ENCODE measurements at regions not wholly inside any gene's neighbourhood (a gene's known extent, or its start where the extent isn't known, plus 50 kb on each side); places are given as distances from the start of the nearest gene placed in this dataset.

DNA sequence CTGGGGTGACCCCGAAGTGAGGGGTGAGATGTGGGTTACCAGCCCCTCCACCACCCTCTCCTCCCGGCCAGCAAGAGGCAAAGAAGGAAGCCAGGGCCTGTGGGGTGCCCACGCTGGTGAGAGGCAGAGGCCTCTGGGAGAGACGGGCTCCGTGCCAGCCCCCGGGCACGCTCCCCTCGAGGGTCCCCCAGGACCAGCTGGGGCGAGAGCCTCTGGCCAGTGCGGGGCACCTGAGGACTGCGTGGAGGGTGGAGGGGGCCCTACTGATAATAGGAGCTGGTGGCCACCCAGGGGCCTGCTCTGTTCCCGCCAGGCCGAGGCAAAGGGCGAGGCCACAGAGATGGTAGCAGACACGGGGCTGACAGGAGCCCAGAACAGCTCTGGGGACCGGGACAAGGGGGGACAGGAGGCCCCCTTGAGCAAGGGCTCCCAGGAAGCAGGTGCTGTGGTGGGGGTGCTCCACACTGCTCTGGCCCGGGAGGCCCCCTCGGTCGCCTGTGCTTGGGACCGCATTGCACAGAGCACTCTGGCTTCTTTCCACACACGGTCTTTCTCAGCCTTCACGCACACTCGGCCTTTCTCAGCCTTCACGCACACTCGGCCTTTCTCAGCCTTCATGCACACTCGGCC, 226.9 kb downstream of the TTLL2 start:
- no peak for ATAC-seq
- TF ChIP-seq BACH2 (CRISPR knock-in tag; IDR thresholded peaks at IDR 0.05; ENCODE audit: borderline replicate concordance) (no peak), ZNF8 (CRISPR knock-in tag; IDR thresholded peaks at IDR 0.05) (no peak), TCF4 (CRISPR knock-in tag; IDR thresholded peaks at IDR 0.05; ENCODE audit: borderline replicate concordance) (no peak), SNAI2 (CRISPR knock-in tag; IDR thresholded peaks at IDR 0.05) (no peak), TOX (CRISPR knock-in tag; IDR thresholded peaks at IDR 0.05; ENCODE audit: borderline replicate concordance) (no peak), ESRRG (CRISPR knock-in tag; IDR thresholded peaks at IDR 0.05) (no peak), ZFP3 (CRISPR knock-in tag; IDR thresholded peaks at IDR 0.05) (no peak), OSR1 (CRISPR knock-in tag; IDR thresholded peaks at IDR 0.05) (no peak), ZFP30 (CRISPR knock-in tag; IDR thresholded peaks at IDR 0.05) (no peak), PPARA (CRISPR knock-in tag; IDR thresholded peaks at IDR 0.05; ENCODE audit: borderline replicate concordance) (no peak), GLIS3 (CRISPR knock-in tag; IDR thresholded peaks at IDR 0.05) (no peak), RARB (CRISPR knock-in tag; IDR thresholded peaks at IDR 0.05) (no peak)
- TF ChIP-seq, protein P1, sequence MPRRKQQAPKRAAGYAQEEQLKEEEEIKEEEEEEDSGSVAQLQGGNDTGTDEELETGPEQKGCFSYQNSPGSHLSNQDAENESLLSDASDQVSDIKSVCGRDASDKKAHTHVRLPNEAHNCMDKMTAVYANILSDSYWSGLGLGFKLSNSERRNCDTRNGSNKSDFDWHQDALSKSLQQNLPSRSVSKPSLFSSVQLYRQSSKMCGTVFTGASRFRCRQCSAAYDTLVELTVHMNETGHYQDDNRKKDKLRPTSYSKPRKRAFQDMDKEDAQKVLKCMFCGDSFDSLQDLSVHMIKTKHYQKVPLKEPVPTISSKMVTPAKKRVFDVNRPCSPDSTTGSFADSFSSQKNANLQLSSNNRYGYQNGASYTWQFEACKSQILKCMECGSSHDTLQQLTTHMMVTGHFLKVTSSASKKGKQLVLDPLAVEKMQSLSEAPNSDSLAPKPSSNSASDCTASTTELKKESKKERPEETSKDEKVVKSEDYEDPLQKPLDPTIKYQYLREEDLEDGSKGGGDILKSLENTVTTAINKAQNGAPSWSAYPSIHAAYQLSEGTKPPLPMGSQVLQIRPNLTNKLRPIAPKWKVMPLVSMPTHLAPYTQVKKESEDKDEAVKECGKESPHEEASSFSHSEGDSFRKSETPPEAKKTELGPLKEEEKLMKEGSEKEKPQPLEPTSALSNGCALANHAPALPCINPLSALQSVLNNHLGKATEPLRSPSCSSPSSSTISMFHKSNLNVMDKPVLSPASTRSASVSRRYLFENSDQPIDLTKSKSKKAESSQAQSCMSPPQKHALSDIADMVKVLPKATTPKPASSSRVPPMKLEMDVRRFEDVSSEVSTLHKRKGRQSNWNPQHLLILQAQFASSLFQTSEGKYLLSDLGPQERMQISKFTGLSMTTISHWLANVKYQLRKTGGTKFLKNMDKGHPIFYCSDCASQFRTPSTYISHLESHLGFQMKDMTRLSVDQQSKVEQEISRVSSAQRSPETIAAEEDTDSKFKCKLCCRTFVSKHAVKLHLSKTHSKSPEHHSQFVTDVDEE (CRISPR knock-in tag; IDR thresholded peaks at IDR 0.05): no peak
- TF ChIP-seq, protein P2, sequence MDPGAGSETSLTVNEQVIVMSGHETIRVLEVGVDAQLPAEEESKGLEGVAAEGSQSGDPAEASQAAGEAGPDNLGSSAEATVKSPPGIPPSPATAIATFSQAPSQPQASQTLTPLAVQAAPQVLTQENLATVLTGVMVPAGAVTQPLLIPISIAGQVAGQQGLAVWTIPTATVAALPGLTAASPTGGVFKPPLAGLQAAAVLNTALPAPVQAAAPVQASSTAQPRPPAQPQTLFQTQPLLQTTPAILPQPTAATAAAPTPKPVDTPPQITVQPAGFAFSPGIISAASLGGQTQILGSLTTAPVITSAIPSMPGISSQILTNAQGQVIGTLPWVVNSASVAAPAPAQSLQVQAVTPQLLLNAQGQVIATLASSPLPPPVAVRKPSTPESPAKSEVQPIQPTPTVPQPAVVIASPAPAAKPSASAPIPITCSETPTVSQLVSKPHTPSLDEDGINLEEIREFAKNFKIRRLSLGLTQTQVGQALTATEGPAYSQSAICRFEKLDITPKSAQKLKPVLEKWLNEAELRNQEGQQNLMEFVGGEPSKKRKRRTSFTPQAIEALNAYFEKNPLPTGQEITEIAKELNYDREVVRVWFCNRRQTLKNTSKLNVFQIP (CRISPR knock-in tag; IDR thresholded peaks at IDR 0.05; ENCODE audit: borderline replicate concordance, low read depth): no peak
- TF ChIP-seq, protein P3, sequence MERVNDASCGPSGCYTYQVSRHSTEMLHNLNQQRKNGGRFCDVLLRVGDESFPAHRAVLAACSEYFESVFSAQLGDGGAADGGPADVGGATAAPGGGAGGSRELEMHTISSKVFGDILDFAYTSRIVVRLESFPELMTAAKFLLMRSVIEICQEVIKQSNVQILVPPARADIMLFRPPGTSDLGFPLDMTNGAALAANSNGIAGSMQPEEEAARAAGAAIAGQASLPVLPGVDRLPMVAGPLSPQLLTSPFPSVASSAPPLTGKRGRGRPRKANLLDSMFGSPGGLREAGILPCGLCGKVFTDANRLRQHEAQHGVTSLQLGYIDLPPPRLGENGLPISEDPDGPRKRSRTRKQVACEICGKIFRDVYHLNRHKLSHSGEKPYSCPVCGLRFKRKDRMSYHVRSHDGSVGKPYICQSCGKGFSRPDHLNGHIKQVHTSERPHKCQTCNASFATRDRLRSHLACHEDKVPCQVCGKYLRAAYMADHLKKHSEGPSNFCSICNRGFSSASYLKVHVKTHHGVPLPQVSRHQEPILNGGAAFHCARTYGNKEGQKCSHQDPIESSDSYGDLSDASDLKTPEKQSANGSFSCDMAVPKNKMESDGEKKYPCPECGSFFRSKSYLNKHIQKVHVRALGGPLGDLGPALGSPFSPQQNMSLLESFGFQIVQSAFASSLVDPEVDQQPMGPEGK (CRISPR knock-in tag; IDR thresholded peaks at IDR 0.05; ENCODE audit: borderline replicate concordance): no peak
- TF ChIP-seq, protein P4, sequence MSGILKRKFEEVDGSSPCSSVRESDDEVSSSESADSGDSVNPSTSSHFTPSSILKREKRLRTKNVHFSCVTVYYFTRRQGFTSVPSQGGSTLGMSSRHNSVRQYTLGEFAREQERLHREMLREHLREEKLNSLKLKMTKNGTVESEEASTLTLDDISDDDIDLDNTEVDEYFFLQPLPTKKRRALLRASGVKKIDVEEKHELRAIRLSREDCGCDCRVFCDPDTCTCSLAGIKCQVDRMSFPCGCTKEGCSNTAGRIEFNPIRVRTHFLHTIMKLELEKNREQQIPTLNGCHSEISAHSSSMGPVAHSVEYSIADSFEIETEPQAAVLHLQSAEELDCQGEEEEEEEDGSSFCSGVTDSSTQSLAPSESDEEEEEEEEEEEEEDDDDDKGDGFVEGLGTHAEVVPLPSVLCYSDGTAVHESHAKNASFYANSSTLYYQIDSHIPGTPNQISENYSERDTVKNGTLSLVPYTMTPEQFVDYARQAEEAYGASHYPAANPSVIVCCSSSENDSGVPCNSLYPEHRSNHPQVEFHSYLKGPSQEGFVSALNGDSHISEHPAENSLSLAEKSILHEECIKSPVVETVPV (CRISPR knock-in tag; IDR thresholded peaks at IDR 0.05): no peak

DNA sequence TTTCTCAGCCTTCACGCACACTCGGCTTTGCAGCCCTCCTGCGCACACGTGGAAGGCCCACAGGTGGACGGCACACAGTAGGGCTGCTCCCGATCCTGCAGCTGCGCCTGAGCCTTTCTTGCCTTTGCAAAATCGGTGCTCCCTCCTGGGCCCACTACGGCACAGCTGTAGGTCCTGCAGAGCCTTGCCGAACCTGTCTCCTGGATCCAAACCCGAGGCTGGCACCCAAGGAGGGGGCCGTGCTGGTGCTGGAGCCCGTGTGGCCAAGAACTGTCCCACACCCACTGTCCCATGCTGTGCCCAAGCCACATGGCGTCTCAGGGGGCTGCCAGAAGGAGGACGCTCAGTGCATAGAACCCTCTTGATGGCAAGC, 227.4 kb downstream of the TTLL2 start:
- ATAC-seq: no peak
- TF ChIP-seq, protein P2 (CRISPR knock-in tag; IDR thresholded peaks at IDR 0.05; ENCODE audit: borderline replicate concordance, low read depth): no peak
- TF ChIP-seq OSR1 (CRISPR knock-in tag; IDR thresholded peaks at IDR 0.05) (no peak), ISL1 (CRISPR knock-in tag; IDR thresholded peaks at IDR 0.05) (no peak), ESRRG (CRISPR knock-in tag; IDR thresholded peaks at IDR 0.05) (no peak), ZNF70 (CRISPR knock-in tag; IDR thresholded peaks at IDR 0.05) (no peak), ZFP3 (CRISPR knock-in tag; IDR thresholded peaks at IDR 0.05) (no peak), ZNF565 (CRISPR knock-in tag; conservative IDR thresholded peaks at IDR 0.05; ENCODE audit: low read depth) (no peak), ZC3H10 (CRISPR knock-in tag; IDR thresholded peaks at IDR 0.05) (no peak)

Data from SK-N-SH treated with all-trans-retinoic acid at 6 μM for 48 hours (cell line).